GM23248 (cell line): ENCODE measurements at regions not wholly inside any gene's neighbourhood (a gene's known extent, or its start where the extent isn't known, plus 50 kb on each side); places are given as distances from the start of the nearest gene placed in this dataset.

Experiments used
- DNase-seq: peaks from one replicate; pipeline ENCODE4 v3.0.0-alpha.2; 2015
- H2AFZ ChIP-seq: fragments of 200-600 bp; sonication (generic); 2 replicates; pipeline ENCODE4 v1.6.1; 2016; ENCODE audit warnings: antibody characterized with exemption
- H3F3A ChIP-seq: fragments of 200-600 bp; sonication (generic); 2 replicates; pipeline ENCODE4 v1.6.1; 2016; ENCODE audit warnings: mild to moderate bottlenecking, antibody characterized with exemption, mixed run types; ENCODE audit not compliant: insufficient read depth
- H3K27ac ChIP-seq: fragments of 200-600 bp; sonication (generic); 2 replicates; pipeline ENCODE4 v1.5.1; 2016; ENCODE audit warnings: mild to moderate bottlenecking
- H3K27me3 ChIP-seq: fragments of 200-600 bp; sonication (generic); replicated peaks from 2 replicates; pipeline ENCODE4 v1.6.1; 2016; ENCODE audit warnings: mild to moderate bottlenecking; ENCODE audit not compliant: insufficient read depth
- H3K36me3 ChIP-seq: fragments of 200-600 bp; sonication (generic); 2 replicates; pipeline ENCODE4 v1.6.1; 2016; ENCODE audit warnings: low read depth, mild to moderate bottlenecking
- H3K4me1 ChIP-seq: fragments of 200-600 bp; sonication (generic); 2 replicates; pipeline ENCODE4 v1.6.1; 2016; ENCODE audit warnings: mild to moderate bottlenecking; ENCODE audit not compliant: insufficient read depth
- H3K4me2 ChIP-seq: fragments of 200-600 bp; sonication (generic); one replicate; pipeline ENCODE4 v1.6.1; 2016; ENCODE audit warnings: mild to moderate bottlenecking; ENCODE audit not compliant: unreplicated experiment
- H3K4me3 ChIP-seq: fragments of 200-600 bp; sonication (generic); 2 replicates; pipeline ENCODE4 v1.5.1; 2016; ENCODE audit warnings: mild to moderate bottlenecking
- H3K79me2 ChIP-seq: fragments of 200-600 bp; sonication (generic); 2 replicates; pipeline ENCODE4 v1.6.1; 2016; ENCODE audit warnings: mild to moderate bottlenecking; ENCODE audit not compliant: insufficient read depth
- H3K9ac ChIP-seq: fragments of 200-600 bp; sonication (generic); 2 replicates; pipeline ENCODE4 v1.6.1; 2016; ENCODE audit warnings: mild to moderate bottlenecking
- H3K9me2 ChIP-seq: fragments of 200-600 bp; sonication (generic); 2 replicates; pipeline ENCODE4 v1.6.1; 2016; ENCODE audit warnings: mixed run types, mild to moderate bottlenecking, moderate library complexity; ENCODE audit not compliant: insufficient read depth
- H3K9me3 ChIP-seq: fragments of 200-600 bp; sonication (generic); one replicate; pipeline ENCODE4 v1.6.1; 2017; ENCODE audit warnings: low read depth
- H4K20me1 ChIP-seq: fragments of 200-600 bp; sonication (generic); 2 replicates; pipeline ENCODE4 v1.6.0; 2016; ENCODE audit not compliant: insufficient read depth
- EZH2 ChIP-seq: fragments of 200-600 bp; sonication (generic); IDR thresholded peaks from 2 replicates; pipeline ENCODE4 v1.6.1; 2018; ENCODE audit warnings: antibody characterized with exemption, mild to moderate bottlenecking; ENCODE audit not compliant: insufficient read depth, poor library complexity, severe bottlenecking
- EZH2phosphoT487 ChIP-seq: fragments of 200-600 bp; sonication (generic); IDR thresholded peaks from 2 replicates; pipeline ENCODE4 v1.6.1; 2018; ENCODE audit warnings: antibody characterized with exemption, moderate library complexity, mild to moderate bottlenecking, low read depth; ENCODE audit not compliant: insufficient read depth
- WGBS, 2 experiments: methylation state at CpG; one replicate each; pipeline ENCODE4 v1.1.6; 2015 to 2017; ENCODE audit warnings: low lambda C conversion rate in 2 of 2, low coverage in 1 of 2; ENCODE audit errors: missing lambda C conversion rate in 2 of 2; 5-methylcytosine and 5-hydroxymethylcytosine counted together
- in situ Hi-C: fragments of 300-500 bp; cut with MboI; formaldehyde crosslinking; loops from 2 replicates; pipeline ENCODE4 v1.15.0; 2020

GRCh38 chr12:46464863-46465262, 92.3 kb upstream of the SLC38A2 start:
- H3K79me2 ChIP-seq, result no peaks in the 10 kb centered on the region
- no peaks in the 10 kb centered on the region for H3K9me2 ChIP-seq
- H3K9me3 ChIP-seq, result peaks cover 4% of the 10 kb centered on the region
- no peak overlapping the region for H2AFZ ChIP-seq
- H3K36me3 ChIP-seq, result no peaks in the 10 kb centered on the region
- no peak for DNase-seq
- H3K4me2 ChIP-seq, result no peak overlapping the region
- no peak overlapping the region for H3K9ac ChIP-seq
- H3K4me3 ChIP-seq, result no peak overlapping the region
- in situ Hi-C loops, result no loop called here
- H3F3A ChIP-seq, result no peaks in the 10 kb centered on the region
- no peak for TF ChIP-seq EZH2
- TF ChIP-seq EZH2phosphoT487, result no peak
- H4K20me1 ChIP-seq, result no peaks in the 10 kb centered on the region
- H3K27me3 ChIP-seq, result no peaks in the 10 kb centered on the region
- peaks cover 7% of the 10 kb centered on the region for H3K4me1 ChIP-seq
- 96% methylated on average over 3 of the region's 3 CpGs for WGBS, 2 experiments
- H3K27ac ChIP-seq, result no peak overlapping the region

GRCh38 chr12:46462641-46463355, 90.2 kb upstream of the SLC38A2 start:
- H3K27ac ChIP-seq, result no peak overlapping the region
- DNase-seq, result no peak
- no peak overlapping the region for H2AFZ ChIP-seq
- no peak for TF ChIP-seq EZH2phosphoT487
- no peak for TF ChIP-seq EZH2
- WGBS, 2 experiments, result 80 to 91% methylated on average over 3 of the region's 3 CpGs
- no peaks in the 10 kb centered on the region for H4K20me1 ChIP-seq
- in situ Hi-C loops, result no loop called here
- no peak overlapping the region for H3K4me2 ChIP-seq
- no peak overlapping the region for H3K4me3 ChIP-seq
- no peaks in the 10 kb centered on the region for H3K79me2 ChIP-seq
- H3K4me1 ChIP-seq, result peaks cover 17% of the 10 kb centered on the region
- H3F3A ChIP-seq, result peaks cover 12% of the 10 kb centered on the region
- no peaks in the 10 kb centered on the region for H3K27me3 ChIP-seq
- no peaks in the 10 kb centered on the region for H3K36me3 ChIP-seq
- H3K9ac ChIP-seq, result no peak overlapping the region
- H3K9me3 ChIP-seq, result peaks cover 4% of the 10 kb centered on the region
- no peaks in the 10 kb centered on the region for H3K9me2 ChIP-seq

GRCh38 chr12:46461907-46462640, 89.5 kb upstream of the SLC38A2 start:
- Histone ChIP-seq H3K27me3 (no peaks in the 10 kb centered on the region), H3K27ac (no peak overlapping the region), H3F3A (peaks cover 12% of the 10 kb centered on the region), H3K79me2 (no peaks in the 10 kb centered on the region), H3K9ac (no peak overlapping the region), H3K4me2 (no peak overlapping the region), H3K4me3 (no peak overlapping the region), H3K36me3 (no peaks in the 10 kb centered on the region), H3K4me1 (peaks cover 17% of the 10 kb centered on the region), H2AFZ (no peak overlapping the region), H3K9me2 (no peaks in the 10 kb centered on the region), H4K20me1 (no peaks in the 10 kb centered on the region), H3K9me3 (peaks cover 4% of the 10 kb centered on the region)
- DNase-seq, result no peak
- TF ChIP-seq EZH2 (no peak), EZH2phosphoT487 (no peak)
- 51 to 55% methylated on average over 4 of the region's 4 CpGs for WGBS, 2 experiments
- in situ Hi-C loops, result no loop called here

GRCh38 chr12:46461459-46461858, 88.9 kb upstream of the SLC38A2 start:
- H3K4me2 ChIP-seq, result no peak overlapping the region
- no peak overlapping the region for H2AFZ ChIP-seq
- H3K9ac ChIP-seq, result no peak overlapping the region
- H3K9me3 ChIP-seq, result peaks cover 4% of the 10 kb centered on the region
- no peaks in the 10 kb centered on the region for H3K27me3 ChIP-seq
- H3K9me2 ChIP-seq, result no peaks in the 10 kb centered on the region
- H3K27ac ChIP-seq, result no peak overlapping the region
- DNase-seq, result no peak
- 93 to 99% methylated on average over 5 of the region's 5 CpGs for WGBS, 2 experiments
- peaks cover 20% of the 10 kb centered on the region for H3K4me1 ChIP-seq
- peaks cover 12% of the 10 kb centered on the region for H3F3A ChIP-seq
- no peaks in the 10 kb centered on the region for H3K36me3 ChIP-seq
- H3K79me2 ChIP-seq, result no peaks in the 10 kb centered on the region
- no peaks in the 10 kb centered on the region for H4K20me1 ChIP-seq
- in situ Hi-C loops, result no loop called here
- H3K4me3 ChIP-seq, result no peak overlapping the region
- TF ChIP-seq EZH2 (no peak), EZH2phosphoT487 (no peak)
